H1 (cell line): ENCODE measurements at regions not wholly inside any gene's neighbourhood (a gene's known extent, or its start where the extent isn't known, plus 50 kb on each side); places are given as distances from the start of the nearest gene placed in this dataset.

ENCODE experiments used
- CTCF ChIA-PET: fragments of 300-600 bp; sonication (Branson Sonifier 250); formaldehyde crosslinking; loops from one replicate; lab custom pipeline; 2021; ENCODE audit not compliant: partially characterized antibody; lab: Charles Lee
- POLR2A ChIA-PET: fragments of 300-600 bp; sonication (Branson Sonifier 250); formaldehyde crosslinking; loops from one replicate; lab custom pipeline; 2021; ENCODE audit warnings: inconsistent platforms; ENCODE audit not compliant: partially characterized antibody; lab: Charles Lee
- DNase-seq, 2 experiments: peaks; one replicate each; pipeline versions ENCODE4 v3.0.0 to v3.0.0-alpha.2; 2010 to 2022; ENCODE audit warnings: low spot score in 2 of 2, low read depth in 1 of 2, mixed read lengths in 1 of 2
- FAIRE-seq: peaks from 2 replicates; lab custom pipeline; 2011; peaks lifted over from hg19 to GRCh38; lab: Jason Lieb, UNC
- H2AFZ ChIP-seq: 2 replicates; pipeline ENCODE4 v1.8.1; 2012; ENCODE audit warnings: low read length, inconsistent platforms
- H2AK5ac ChIP-seq: 2 replicates; pipeline ENCODE4 v1.6.1; 2013; ENCODE audit warnings: low read depth, low read length
- H2BK120ac ChIP-seq: replicated peaks from 2 replicates; pipeline ENCODE3; 2013; ENCODE audit warnings: low read depth, low read length, inconsistent platforms
- H2BK12ac ChIP-seq: 2 replicates; pipeline ENCODE4 v1.6.1; 2013; ENCODE audit warnings: low read depth, low read length
- H2BK15ac ChIP-seq: 2 replicates; pipeline ENCODE4 v1.6.1; 2013; ENCODE audit warnings: low read length
- H2BK20ac ChIP-seq: 2 replicates; pipeline ENCODE4 v1.6.1; 2013; ENCODE audit warnings: low read length
- H2BK5ac ChIP-seq: 2 replicates; pipeline ENCODE4 v1.6.1; 2013; ENCODE audit warnings: low read depth, low read length
- H3K14ac ChIP-seq: 2 replicates; pipeline ENCODE4 v1.6.1; 2013; ENCODE audit warnings: inconsistent platforms; ENCODE audit not compliant: insufficient read length
- H3K18ac ChIP-seq: 2 replicates; pipeline ENCODE4 v1.6.1; 2013; ENCODE audit warnings: low read length; ENCODE audit errors: extremely low read depth
- H3K23ac ChIP-seq: 2 replicates; pipeline ENCODE4 v1.6.1; 2013; ENCODE audit warnings: inconsistent platforms; ENCODE audit not compliant: insufficient read length
- H3K23me2 ChIP-seq: 2 replicates; pipeline ENCODE4 v1.6.1; 2013; ENCODE audit warnings: low read depth, low read length
- H3K27ac ChIP-seq: 2 replicates; pipeline ENCODE4 v1.6.1; 2011; ENCODE audit warnings: low read depth, low read length, inconsistent platforms
- H3K27me3 ChIP-seq, 4 experiments: replicated peaks in 1 of 4; 1 replicate in 1 of 4; 2 replicates in 3 of 4; pipeline versions ENCODE4 v1.6.1 to v1.8.1; 2011 to 2013; ENCODE audit warnings: low read length in 3 of 4, mild to moderate bottlenecking in 3 of 4, inconsistent platforms in 2 of 4, mixed read lengths in 2 of 4, moderate library complexity in 1 of 4; ENCODE audit not compliant: control insufficient read depth in 3 of 4, insufficient read depth in 3 of 4; ENCODE audit errors: extremely low read depth in 1 of 4
- H3K36me3 ChIP-seq, 4 experiments: 2 replicates each; pipeline versions ENCODE4 v1.6.1 to v1.8.1; 2011 to 2013; ENCODE audit warnings: mild to moderate bottlenecking in 4 of 4, low read length in 3 of 4, moderate library complexity in 2 of 4, control low read depth in 1 of 4, inconsistent platforms in 1 of 4; ENCODE audit not compliant: insufficient read depth in 4 of 4, control insufficient read depth in 2 of 4
- H3K4ac ChIP-seq: replicated peaks from 2 replicates; pipeline ENCODE3; 2013; ENCODE audit warnings: low read length, low read depth, mixed read lengths, inconsistent platforms; ENCODE audit not compliant: insufficient read length
- H3K4me1 ChIP-seq, 4 experiments: replicated peaks in 1 of 4; 1 replicate in 1 of 4; 2 replicates in 3 of 4; pipeline versions ENCODE4 v1.6.1 to v1.8.1; 2011 to 2013; ENCODE audit warnings: low read length in 3 of 4, inconsistent platforms in 2 of 4, mixed read lengths in 1 of 4; ENCODE audit not compliant: insufficient read depth in 4 of 4, control insufficient read depth in 3 of 4
- H3K4me2 ChIP-seq, 2 experiments: 2 replicates each; pipeline versions ENCODE4 v1.6.1 to v1.8.1; 2011 to 2013; ENCODE audit warnings: low read depth in 2 of 2, low read length in 2 of 2, control low read depth in 1 of 2, inconsistent platforms in 1 of 2, mild to moderate bottlenecking in 1 of 2; ENCODE audit not compliant: insufficient read depth in 1 of 2
- H3K4me3 ChIP-seq, 4 experiments: fragments of 200-600, 300-600 bp in 1 of 4; sonication (generic), shearing (Covaris generic), sonication (Bioruptor Twin) in 1 of 4; 2 replicates each; pipeline versions ENCODE4 v1.5.1 to v1.8.1; 2011 to 2016; ENCODE audit warnings: low read length in 4 of 4, low read depth in 3 of 4, control low read depth in 2 of 4, inconsistent platforms in 2 of 4, mild to moderate bottlenecking in 2 of 4, mixed read lengths in 1 of 4, moderate library complexity in 1 of 4; ENCODE audit not compliant: insufficient read depth in 2 of 4; ENCODE audit errors: extremely low read depth in 1 of 4
- H3K56ac ChIP-seq: replicated peaks from 2 replicates; pipeline ENCODE3; 2013; ENCODE audit warnings: low read depth, mild to moderate bottlenecking, mixed read lengths, low read length, inconsistent platforms; ENCODE audit not compliant: insufficient read length
- H3K79me1 ChIP-seq: 2 replicates; pipeline ENCODE4 v1.6.1; 2013; ENCODE audit warnings: low read depth, low read length, control low read depth
- H3K79me2 ChIP-seq, 2 experiments: 2 replicates each; pipeline versions ENCODE4 v1.6.1 to v1.8.1; 2012 to 2013; ENCODE audit warnings: low read length in 2 of 2, mild to moderate bottlenecking in 2 of 2, inconsistent platforms in 1 of 2; ENCODE audit not compliant: insufficient read depth in 2 of 2, control insufficient read depth in 1 of 2
- H3K9ac ChIP-seq, 4 experiments: replicated peaks in 1 of 4; 1 replicate in 1 of 4; 2 replicates in 3 of 4; pipeline versions ENCODE4 v1.6.1 to v1.8.1; 2011 to 2013; ENCODE audit warnings: low read depth in 3 of 4, low read length in 3 of 4, control low read depth in 2 of 4, mild to moderate bottlenecking in 2 of 4, moderate library complexity in 2 of 4, inconsistent platforms in 1 of 4; ENCODE audit errors: extremely low read depth in 1 of 4
- H3K9me3 ChIP-seq, 2 experiments: 2 replicates each; pipeline versions ENCODE4 v1.6.1 to v1.8.1; 2012 to 2013; ENCODE audit warnings: mild to moderate bottlenecking in 2 of 2, moderate library complexity in 2 of 2, control low read depth in 1 of 2, inconsistent platforms in 1 of 2, low read depth in 1 of 2, low read length in 1 of 2, mixed read lengths in 1 of 2; ENCODE audit not compliant: insufficient read depth in 2 of 2
- H4K20me1 ChIP-seq, 2 experiments: replicated peaks in 1 of 2; 2 replicates each; pipeline versions ENCODE3 to v1.8.1; 2011 to 2013; ENCODE audit warnings: inconsistent platforms in 2 of 2, low read length in 2 of 2, mild to moderate bottlenecking in 1 of 2; ENCODE audit not compliant: insufficient read depth in 2 of 2, control insufficient read depth in 1 of 2
- H4K5ac ChIP-seq: 2 replicates; pipeline ENCODE4 v1.6.1; 2013; ENCODE audit warnings: low read length, low read depth, mixed read lengths, inconsistent platforms; ENCODE audit not compliant: insufficient read length
- H4K8ac ChIP-seq: 2 replicates; pipeline ENCODE4 v1.8.0; 2013; ENCODE audit warnings: mild to moderate bottlenecking, moderate library complexity, low read length, inconsistent platforms; ENCODE audit not compliant: insufficient read depth; ENCODE audit errors: extremely low read depth
- H4K91ac ChIP-seq: replicated peaks from 2 replicates; pipeline ENCODE3; 2013; ENCODE audit warnings: low read length, mixed read lengths, inconsistent platforms; ENCODE audit not compliant: insufficient read length
- BACH1 ChIP-seq: IDR thresholded peaks from 2 replicates; pipeline ENCODE4 v1.6.1; 2012; ENCODE audit warnings: low read length, improper control_type of control experiment
- BCL11A ChIP-seq, 2 experiments: IDR thresholded peaks; one replicate each; pipeline ENCODE4 v1.6.1; 2011; ENCODE audit warnings: low read depth in 2 of 2, low read length in 2 of 2, mild to moderate bottlenecking in 2 of 2
- CHD1 ChIP-seq: IDR thresholded peaks from 2 replicates; pipeline ENCODE4 v1.6.1; 2012; ENCODE audit warnings: low read depth, low read length, improper control_type of control experiment
- CTCF ChIP-seq, 3 experiments: IDR thresholded peaks; 1 replicate in 2 of 3; 2 replicates in 1 of 3; pipeline versions ENCODE4 v1.5.1 to v1.6.1; 2011; ENCODE audit warnings: low read length in 3 of 3, mild to moderate bottlenecking in 3 of 3, inconsistent platforms in 2 of 3, low read depth in 1 of 3, moderate library complexity in 1 of 3; ENCODE audit not compliant: insufficient read depth in 1 of 3; ENCODE audit errors: control extremely low read depth in 1 of 3
- EZH2 ChIP-seq: fragments of 200-600 bp; sonication (generic); IDR thresholded peaks from 2 replicates; pipeline ENCODE4 v1.7.1; 2012; ENCODE audit warnings: low read depth, mild to moderate bottlenecking, moderate library complexity, low read length, inconsistent platforms; ENCODE audit not compliant: severe bottlenecking
- KDM1A ChIP-seq: fragments of 200-600, 300-600 bp; sonication (generic); IDR thresholded peaks from 2 replicates; pipeline ENCODE4 v1.7.1; 2016; ENCODE audit warnings: mild to moderate bottlenecking, low read length, borderline replicate concordance
- KDM5A ChIP-seq: fragments of 200-600 bp; IDR thresholded peaks from 2 replicates; pipeline ENCODE4 v1.7.1; 2012; ENCODE audit warnings: mild to moderate bottlenecking, low read length, inconsistent platforms, mixed read lengths
- POLR2A ChIP-seq, 2 experiments: IDR thresholded peaks; 1 replicate in 1 of 2; 2 replicates in 1 of 2; pipeline ENCODE4 v1.6.1; 2011; ENCODE audit warnings: low read depth in 2 of 2, low read length in 2 of 2, mild to moderate bottlenecking in 2 of 2; ENCODE audit errors: control extremely low read depth in 1 of 2
- POU5F1 ChIP-seq: IDR thresholded peaks from 2 replicates; pipeline ENCODE4 v1.6.1; 2011; ENCODE audit warnings: low read depth, mild to moderate bottlenecking, low read length, moderate library complexity
- SIN3A ChIP-seq, 2 experiments: IDR thresholded peaks in 1 of 2; conservative IDR thresholded peaks in 1 of 2; 2 replicates each; pipeline ENCODE4 v1.6.1; 2011 to 2012; ENCODE audit warnings: low read length in 2 of 2, improper control_type of control experiment in 1 of 2, low read depth in 1 of 2, mild to moderate bottlenecking in 1 of 2
- SP4 ChIP-seq: IDR thresholded peaks from 2 replicates; pipeline ENCODE4 v1.6.1; 2012; ENCODE audit warnings: low read length, inconsistent platforms
- SRF ChIP-seq: IDR thresholded peaks from 2 replicates; pipeline ENCODE4 v1.6.1; 2011; ENCODE audit warnings: mild to moderate bottlenecking, low read depth, low read length, moderate library complexity
- WGBS, 2 experiments: shearing (Covaris generic) in 1 of 2; methylation state at CpG; one replicate each; pipeline versions ENCODE4 v1.1.6 to v1.1.7; 2013 to 2015; ENCODE audit warnings: low lambda C conversion rate in 2 of 2, mixed read lengths in 2 of 2, inconsistent platforms in 1 of 2, low coverage in 1 of 2, missing lambda C conversion rate in 1 of 2; ENCODE audit not compliant: insufficient replicate concordance in 2 of 2, insufficient coverage in 1 of 2, insufficient read length in 1 of 2; ENCODE audit errors: extremely low coverage in 1 of 2, missing lambda C conversion rate in 1 of 2; 5-methylcytosine and 5-hydroxymethylcytosine counted together

- no peak overlapping the region for H2AK5ac ChIP-seq
- H3K18ac ChIP-seq, result no peak overlapping the region
- no peak overlapping the region for H2BK120ac ChIP-seq
- H3K4me3 ChIP-seq, result no peak overlapping the region
- H3K56ac ChIP-seq, result no peak overlapping the region
- H3K27me3 ChIP-seq, result no peaks in the 10 kb centered on the region
- H2BK12ac ChIP-seq, result 0 out of 2 replicates have a peak overlapping the region, but pooled peaks have one; percentile 45
- H4K20me1 ChIP-seq, result no peaks in the 10 kb centered on the region
- no peak overlapping the region for H3K14ac ChIP-seq
- H3K23me2 ChIP-seq, result no peaks in the 10 kb centered on the region
- H2BK20ac ChIP-seq, result no peak overlapping the region
- FAIRE-seq (no peak), DNase-seq (no peak)
- no peak overlapping the region for H2BK15ac ChIP-seq
- no peak overlapping the region for H4K5ac ChIP-seq
- no peaks in the 10 kb centered on the region for H3K36me3 ChIP-seq
- WGBS, 2 experiments, result 80% methylated on average over 4 of the region's 4 CpGs; no CpG with 5 or more reads in 1 of the 2 experiments
- no peak overlapping the region for H3K27ac ChIP-seq
- peak overlapping the region; percentile 92 for H2AFZ ChIP-seq
- ChIA-PET POLR2A (no interaction called here), CTCF (no interaction called here)
- H3K4me1 ChIP-seq, result peaks cover 0 to 14% (median 3%) of the 10 kb centered on the region in 4 experiments; a peak in 3 of 7 replicates
- no peak overlapping the region for H4K8ac ChIP-seq
- H2BK5ac ChIP-seq, result no peak overlapping the region
- H3K79me1 ChIP-seq, result no peaks in the 10 kb centered on the region
- no peak overlapping the region for H3K23ac ChIP-seq
- H3K4me2 ChIP-seq, result no peak overlapping the region
- no peaks in the 10 kb centered on the region for H3K79me2 ChIP-seq
- H3K9ac ChIP-seq, result no peak overlapping the region
- H3K4ac ChIP-seq, result no peak overlapping the region
- peaks cover 11 to 17% of the 10 kb centered on the region in 2 experiments; a peak in 3 of 4 replicates for H3K9me3 ChIP-seq
- no peak overlapping the region for H4K91ac ChIP-seq
- no peak for TF ChIP-seq POU5F1
- TF ChIP-seq BACH1, result no peak
- no peak for TF ChIP-seq KDM1A
- TF ChIP-seq SIN3A (conservative IDR thresholded peaks at IDR 0.05 in 1 of 2, IDR thresholded peaks at IDR 0.05 in 1 of 2; ENCODE audit: low read depth in 1 of 2, low read length in 2 of 2), result no peak
- no peak for TF ChIP-seq SRF
- TF ChIP-seq CHD1, result no peak
- TF ChIP-seq CTCF (IDR thresholded peaks at IDR 0.05; ENCODE audit: control extremely low read depth in 1 of 3, insufficient read depth in 1 of 3, low read depth in 1 of 3, low read length in 3 of 3), result no peak
- TF ChIP-seq POLR2A (IDR thresholded peaks at IDR 0.05; ENCODE audit: control extremely low read depth in 1 of 2, low read depth in 2 of 2, low read length in 2 of 2), result no peak
- no peak for TF ChIP-seq BCL11A (IDR thresholded peaks at IDR 0.05; ENCODE audit: low read depth in 2 of 2, low read length in 2 of 2)
- no peak for TF ChIP-seq KDM5A
- no peak for TF ChIP-seq SP4
- TF ChIP-seq EZH2, result no peak
Measured at GRCh38 chr12:68439368-68440045, 107.3 kb upstream of the MDM1 start.
